ENCODE measurements at regions not wholly inside any gene's neighbourhood (a gene's known extent, or its start where the extent isn't known, plus 50 kb on each side); places are given as distances from the start of the nearest gene placed in this dataset.
"Not testable (repeated sequence)": the region's sequence is repeated elsewhere in the genome, so short reads cannot be mapped to it uniquely, and the experiment has no call there.

- TF ChIP-seq, protein P1, sequence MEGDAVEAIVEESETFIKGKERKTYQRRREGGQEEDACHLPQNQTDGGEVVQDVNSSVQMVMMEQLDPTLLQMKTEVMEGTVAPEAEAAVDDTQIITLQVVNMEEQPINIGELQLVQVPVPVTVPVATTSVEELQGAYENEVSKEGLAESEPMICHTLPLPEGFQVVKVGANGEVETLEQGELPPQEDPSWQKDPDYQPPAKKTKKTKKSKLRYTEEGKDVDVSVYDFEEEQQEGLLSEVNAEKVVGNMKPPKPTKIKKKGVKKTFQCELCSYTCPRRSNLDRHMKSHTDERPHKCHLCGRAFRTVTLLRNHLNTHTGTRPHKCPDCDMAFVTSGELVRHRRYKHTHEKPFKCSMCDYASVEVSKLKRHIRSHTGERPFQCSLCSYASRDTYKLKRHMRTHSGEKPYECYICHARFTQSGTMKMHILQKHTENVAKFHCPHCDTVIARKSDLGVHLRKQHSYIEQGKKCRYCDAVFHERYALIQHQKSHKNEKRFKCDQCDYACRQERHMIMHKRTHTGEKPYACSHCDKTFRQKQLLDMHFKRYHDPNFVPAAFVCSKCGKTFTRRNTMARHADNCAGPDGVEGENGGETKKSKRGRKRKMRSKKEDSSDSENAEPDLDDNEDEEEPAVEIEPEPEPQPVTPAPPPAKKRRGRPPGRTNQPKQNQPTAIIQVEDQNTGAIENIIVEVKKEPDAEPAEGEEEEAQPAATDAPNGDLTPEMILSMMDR (IDR thresholded peaks at IDR 0.05) = no peak
- H3K4me3 ChIP-seq = no peak overlapping the region
- no peak for DNase-seq (ENCODE audit: low spot score in 2 of 2)
- H3K4me1 ChIP-seq = no peaks in the 10 kb centered on the region
- intact Hi-C loops (cut with DNase I) = no loop called here
- no peaks in the 10 kb centered on the region for H3K27me3 ChIP-seq
- H3K27ac ChIP-seq = no peak overlapping the region
- H3K36me3 ChIP-seq = no peaks in the 10 kb centered on the region
- H3K9me3 ChIP-seq = no peaks in the 10 kb centered on the region
Measured at GRCh38 chrX:94834226-94834625, 1160.2 kb downstream of the FAM133A start.

- Histone ChIP-seq H3K4me3 (no peak overlapping the region), H3K4me1 (no peaks in the 10 kb centered on the region), H3K36me3 (no peaks in the 10 kb centered on the region), H3K27me3 (no peaks in the 10 kb centered on the region), H3K9me3 (no peaks in the 10 kb centered on the region), H3K27ac (no peak overlapping the region)
- TF ChIP-seq, protein P1 (IDR thresholded peaks at IDR 0.05) = no peak
- intact Hi-C loops (cut with DNase I) = no loop called here
- no peak for DNase-seq (ENCODE audit: low spot score in 2 of 2)
Measured at GRCh38 chrX:94850811-94851210, 1176.8 kb downstream of the FAM133A start.

DNA sequence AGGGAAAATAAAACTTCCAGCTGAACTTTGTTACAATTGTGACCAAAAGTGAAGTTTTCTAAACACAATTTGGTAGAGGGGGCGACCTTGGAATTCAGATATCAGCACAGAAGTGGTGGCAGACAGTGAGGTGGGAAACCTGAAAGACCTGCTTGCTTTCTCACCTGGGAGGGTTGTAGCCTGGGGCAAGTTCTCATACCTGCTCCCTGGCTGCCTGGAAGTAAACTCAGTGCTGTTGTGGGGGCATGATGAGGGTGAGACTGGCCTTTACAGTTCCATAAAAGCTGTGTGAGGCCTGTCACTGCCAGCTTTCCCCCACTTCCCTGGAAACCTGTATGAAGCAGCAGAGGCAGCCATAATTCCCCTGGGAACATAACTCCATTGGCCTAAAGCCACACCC is 1180.2 kb downstream of the FAM133A start:
- TF ChIP-seq, protein P1 (IDR thresholded peaks at IDR 0.05) = no peak
- intact Hi-C loops (cut with DNase I) = no loop called here
- Histone ChIP-seq H3K4me1 (no peaks in the 10 kb centered on the region), H3K27me3 (no peaks in the 10 kb centered on the region), H3K36me3 (no peaks in the 10 kb centered on the region), H3K9me3 (no peaks in the 10 kb centered on the region), H3K4me3 (no peak overlapping the region), H3K27ac (no peak overlapping the region)
- no peak for DNase-seq (ENCODE audit: low spot score in 2 of 2)

GRCh38 chrX:94862470-94862869 is 1188.5 kb downstream of the FAM133A start:
- H3K4me1 ChIP-seq; H3K9me3 ChIP-seq; H3K27me3 ChIP-seq; H3K4me3 ChIP-seq; H3K36me3 ChIP-seq; DNase-seq (ENCODE audit: low spot score in 2 of 2); intact Hi-C loops (cut with DNase I); H3K27ac ChIP-seq: not testable (repeated sequence)

DNA sequence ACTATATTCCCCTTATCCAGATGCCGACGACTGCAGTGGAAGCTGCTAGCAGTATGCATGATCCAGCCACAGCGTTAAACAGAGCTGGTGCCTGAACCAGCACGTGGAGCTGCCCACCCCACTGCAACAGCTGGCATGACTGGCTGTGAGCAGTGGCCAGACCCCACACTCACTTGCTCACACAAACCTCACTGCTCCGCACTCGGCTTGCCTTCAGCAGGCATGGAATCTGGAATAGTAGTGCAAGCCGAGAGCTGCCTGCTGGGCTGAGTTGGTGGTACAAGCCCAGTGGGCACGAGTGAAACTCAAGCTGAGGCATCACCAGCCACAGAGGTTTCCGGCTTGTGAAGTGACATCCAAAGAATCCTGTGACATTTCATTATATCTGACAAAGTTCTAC is 1197.6 kb downstream of the FAM133A start:
- no peaks in the 10 kb centered on the region for H3K4me1 ChIP-seq
- no peak overlapping the region for H3K4me3 ChIP-seq
- TF ChIP-seq, protein P1 (IDR thresholded peaks at IDR 0.05) = no peak
- no peaks in the 10 kb centered on the region for H3K9me3 ChIP-seq
- H3K36me3 ChIP-seq = no peaks in the 10 kb centered on the region
- no peak for DNase-seq (ENCODE audit: low spot score in 2 of 2)
- intact Hi-C loops (cut with DNase I) = no loop called here
- H3K27me3 ChIP-seq = no peaks in the 10 kb centered on the region
- H3K27ac ChIP-seq = no peak overlapping the region

- H3K4me1 ChIP-seq = no peaks in the 10 kb centered on the region
- intact Hi-C loops (cut with DNase I) = no loop called here
- H3K4me3 ChIP-seq = no peak overlapping the region
- H3K27me3 ChIP-seq = no peaks in the 10 kb centered on the region
- H3K27ac ChIP-seq = no peak overlapping the region
- no peaks in the 10 kb centered on the region for H3K9me3 ChIP-seq
- DNase-seq (ENCODE audit: low spot score in 2 of 2) = no peak
- H3K36me3 ChIP-seq = no peaks in the 10 kb centered on the region
- TF ChIP-seq, protein P1 (IDR thresholded peaks at IDR 0.05) = no peak
Measured at GRCh38 chrX:94901849-94902248, 1227.8 kb downstream of the FAM133A start.

All from ascending aorta (tissue), 2 donors.